Calu3 (cell line): ENCODE measurements at regions not wholly inside any gene's neighbourhood (a gene's known extent, or its start where the extent isn't known, plus 50 kb on each side); places are given as distances from the start of the nearest gene placed in this dataset.

Experiments used
- BruUV-seq: library from RNA; stranded (reverse); fragments of 400-500 nt; replicated peaks from 2 replicates; lab custom pipeline; 2021; lab: Mats Ljungman, UMichigan
- CTCF ChIA-PET: fragments of 300-600 bp; sonication (Branson Sonifier 250); formaldehyde crosslinking; loops from one replicate; lab custom pipeline; 2022; ENCODE audit warnings: antibody characterized with exemption; lab: Charles Lee
- DNase-seq: peaks from one replicate; pipeline ENCODE4 v3.0.0; 2022
- H3K27ac Mint-ChIP-seq: one replicate; pipeline ENCODE4 v1.8.0; 2022; ENCODE audit warnings: mixed read lengths; ENCODE audit not compliant: unreplicated experiment
- H3K27me3 Mint-ChIP-seq: one replicate; pipeline ENCODE4 v1.8.0; 2022; ENCODE audit warnings: mixed read lengths; ENCODE audit not compliant: unreplicated experiment
- H3K36me3 Mint-ChIP-seq: one replicate; pipeline ENCODE4 v1.8.0; 2022; ENCODE audit warnings: mild to moderate bottlenecking, moderate library complexity, mixed read lengths; ENCODE audit not compliant: insufficient read depth, unreplicated experiment
- H3K4me1 Mint-ChIP-seq: one replicate; pipeline ENCODE4 v1.8.0; 2022; ENCODE audit warnings: mild to moderate bottlenecking, low read depth, mixed read lengths; ENCODE audit not compliant: unreplicated experiment
- H3K4me3 Mint-ChIP-seq: one replicate; pipeline ENCODE4 v1.8.0; 2022; ENCODE audit warnings: mild to moderate bottlenecking, low read depth, moderate library complexity, mixed read lengths; ENCODE audit not compliant: unreplicated experiment
- H3K9me3 Mint-ChIP-seq: one replicate; pipeline ENCODE4 v1.8.0; 2022; ENCODE audit warnings: low read depth, mixed read lengths; ENCODE audit not compliant: unreplicated experiment
- intact Hi-C: fragments of 100-400 bp; cut with micrococcal nuclease; formaldehyde crosslinking; loops from one replicate; pipeline ENCODE4 v1.10.0; 2022; ENCODE audit not compliant: unreplicated experiment
- TF ChIP-seq, protein P1 (sequence below): fragments of 200-600 bp; IDR thresholded peaks from one replicate; pipeline ENCODE4 v1.8.0; 2022; ENCODE audit warnings: antibody characterized with exemption; ENCODE audit not compliant: unreplicated experiment

DNA sequence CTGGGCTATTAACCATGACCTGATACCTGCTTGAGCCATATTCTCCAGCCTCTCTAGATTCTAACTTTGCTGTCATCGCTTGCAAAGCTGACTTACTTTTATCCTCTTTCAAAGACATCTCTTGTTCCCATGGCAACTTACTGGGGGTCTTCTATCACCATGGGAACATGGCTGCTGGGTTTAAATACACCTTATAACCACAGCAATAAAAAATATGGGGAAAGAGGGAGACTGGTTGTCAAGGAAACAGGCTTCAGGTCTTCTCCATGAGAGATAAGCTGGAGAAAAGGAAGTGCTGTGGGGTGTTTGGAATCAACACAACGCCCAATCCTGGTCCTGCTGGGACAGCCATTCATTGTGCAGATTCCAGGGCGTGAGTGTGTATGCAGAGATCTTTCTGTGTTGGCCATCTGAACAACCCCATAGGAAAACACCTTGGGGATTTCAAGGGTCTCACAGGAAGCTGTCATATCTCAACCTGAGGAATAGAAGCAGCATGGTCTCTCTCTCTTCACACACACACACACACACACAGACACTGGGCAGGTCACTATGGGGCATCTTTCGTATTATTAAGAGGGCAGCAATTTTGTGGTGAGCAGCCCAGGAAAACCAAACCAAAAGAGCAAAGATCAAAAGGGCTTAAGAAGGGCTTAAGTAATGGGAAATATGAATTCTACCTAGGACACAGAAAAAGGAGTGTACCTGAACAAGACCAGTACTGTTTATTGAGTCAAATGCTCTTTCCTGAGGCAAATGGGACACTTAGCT is 344.7 kb upstream of the NCAM1 start:
- Mint-ChIP-seq H3K27me3 (no peaks in the 10 kb centered on the region), H3K4me3 (no peak overlapping the region), H3K9me3 (no peaks in the 10 kb centered on the region), H3K4me1 (peaks cover 53% of the 10 kb centered on the region), H3K36me3 (peaks cover 19% of the 10 kb centered on the region), H3K27ac (peak overlapping the region; percentile 46)
- intact Hi-C loops: no loop called here
- TF ChIP-seq, protein P1, sequence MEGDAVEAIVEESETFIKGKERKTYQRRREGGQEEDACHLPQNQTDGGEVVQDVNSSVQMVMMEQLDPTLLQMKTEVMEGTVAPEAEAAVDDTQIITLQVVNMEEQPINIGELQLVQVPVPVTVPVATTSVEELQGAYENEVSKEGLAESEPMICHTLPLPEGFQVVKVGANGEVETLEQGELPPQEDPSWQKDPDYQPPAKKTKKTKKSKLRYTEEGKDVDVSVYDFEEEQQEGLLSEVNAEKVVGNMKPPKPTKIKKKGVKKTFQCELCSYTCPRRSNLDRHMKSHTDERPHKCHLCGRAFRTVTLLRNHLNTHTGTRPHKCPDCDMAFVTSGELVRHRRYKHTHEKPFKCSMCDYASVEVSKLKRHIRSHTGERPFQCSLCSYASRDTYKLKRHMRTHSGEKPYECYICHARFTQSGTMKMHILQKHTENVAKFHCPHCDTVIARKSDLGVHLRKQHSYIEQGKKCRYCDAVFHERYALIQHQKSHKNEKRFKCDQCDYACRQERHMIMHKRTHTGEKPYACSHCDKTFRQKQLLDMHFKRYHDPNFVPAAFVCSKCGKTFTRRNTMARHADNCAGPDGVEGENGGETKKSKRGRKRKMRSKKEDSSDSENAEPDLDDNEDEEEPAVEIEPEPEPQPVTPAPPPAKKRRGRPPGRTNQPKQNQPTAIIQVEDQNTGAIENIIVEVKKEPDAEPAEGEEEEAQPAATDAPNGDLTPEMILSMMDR: no peak
- no TSS peak for BruUV-seq
- CTCF ChIA-PET: no interaction called here
- DNase-seq: no peak

DNA sequence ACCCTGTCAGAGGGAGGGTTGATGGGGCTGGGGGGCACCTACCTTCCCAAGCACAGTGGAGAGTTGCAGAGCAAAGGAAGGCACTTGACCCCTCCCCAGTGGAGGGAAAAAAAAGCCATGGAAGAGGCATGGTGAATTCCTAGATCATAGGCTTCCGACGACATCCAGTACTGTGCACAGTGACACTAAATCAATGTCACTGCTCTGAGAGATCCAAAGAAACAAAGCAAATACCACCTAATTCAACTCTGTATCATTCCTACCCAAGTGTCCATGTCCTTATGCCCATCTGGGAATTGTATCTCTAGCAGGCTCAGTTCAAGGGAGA is 344.2 kb upstream of the NCAM1 start:
- BruUV-seq: no TSS peak
- Mint-ChIP-seq H3K9me3 (no peaks in the 10 kb centered on the region), H3K27me3 (no peaks in the 10 kb centered on the region), H3K4me1 (peaks cover 47% of the 10 kb centered on the region), H3K4me3 (no peak overlapping the region), H3K27ac (peak overlapping the region; percentile 46), H3K36me3 (peaks cover 19% of the 10 kb centered on the region)
- DNase-seq: no peak
- CTCF ChIA-PET: no interaction called here
- intact Hi-C loops: no loop called here
- TF ChIP-seq, protein P1: no peak

DNA sequence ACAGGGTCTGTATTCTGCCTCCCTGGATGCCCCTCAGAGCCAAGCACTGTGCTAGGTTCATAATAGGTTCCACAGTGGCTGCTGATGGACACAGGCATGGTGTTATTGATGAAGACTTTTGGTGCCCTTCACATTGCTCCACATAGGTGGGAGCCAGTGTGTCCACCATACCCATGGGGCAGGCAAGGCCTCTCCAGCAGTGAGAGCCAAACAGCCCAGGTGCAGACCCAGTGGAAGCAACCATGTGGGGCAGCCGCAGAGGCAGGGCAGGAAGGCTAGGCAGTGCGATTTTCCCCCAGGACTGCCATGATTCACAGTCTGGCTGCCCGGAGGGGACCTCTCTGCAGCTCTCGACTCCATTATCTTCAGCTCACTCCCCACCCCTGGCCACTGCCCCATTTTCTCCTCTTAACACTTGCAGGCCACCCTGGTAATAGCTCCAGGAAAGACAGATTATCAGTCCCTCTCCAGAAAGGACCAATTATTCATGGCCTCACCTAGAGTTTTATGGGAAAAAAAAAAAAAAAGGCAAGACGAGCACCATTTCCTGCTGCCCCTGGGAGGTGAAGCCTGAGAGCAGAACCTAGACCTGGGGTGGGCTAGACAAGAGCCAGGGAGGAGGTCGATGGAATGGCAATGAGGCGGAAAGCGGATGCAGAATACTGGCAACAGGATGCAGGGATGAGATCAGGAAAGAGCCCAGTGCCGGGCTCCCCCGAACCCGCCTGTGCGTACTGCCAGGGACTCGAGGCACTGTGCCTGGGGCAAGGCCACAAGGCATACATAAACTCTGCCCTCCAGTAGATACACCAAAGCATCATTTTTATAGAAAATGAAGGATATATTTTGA is 343.0 kb upstream of the NCAM1 start:
- intact Hi-C loops: no loop called here
- Mint-ChIP-seq H3K27me3 (no peaks in the 10 kb centered on the region), H3K36me3 (peaks cover 17% of the 10 kb centered on the region), H3K4me3 (no peak overlapping the region), H3K27ac (no peak overlapping the region), H3K4me1 (peaks cover 42% of the 10 kb centered on the region), H3K9me3 (no peaks in the 10 kb centered on the region)
- CTCF ChIA-PET: interaction anchor here (0.7 kb wide), 2 partner anchors 77 to 178 kb away, joined by 5 read pairs; no protein-coding TSS in a partner anchor
- TF ChIP-seq, protein P1: no peak
- BruUV-seq: no TSS peak
- no peak for DNase-seq

DNA sequence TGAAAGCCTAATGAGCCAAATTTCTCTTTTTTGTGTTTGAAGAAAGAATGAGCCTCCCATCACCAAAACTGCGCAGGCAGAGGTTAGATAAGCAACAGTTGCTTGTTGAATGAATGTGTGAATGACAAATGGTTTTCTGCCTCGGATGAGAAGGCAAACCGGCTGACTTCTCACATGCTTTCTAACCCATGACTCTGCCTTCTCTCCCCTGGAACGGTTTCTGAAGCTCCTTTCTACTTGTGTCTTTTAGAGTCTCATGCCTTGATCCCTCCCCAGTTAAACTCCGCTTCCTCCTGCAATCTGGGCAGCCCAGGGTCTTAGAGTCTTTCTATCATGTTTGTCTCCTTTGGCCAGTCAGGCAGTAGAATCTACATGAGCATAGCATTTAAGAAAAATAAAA is 342.1 kb upstream of the NCAM1 start:
- H3K9me3 Mint-ChIP-seq: no peaks in the 10 kb centered on the region
- TF ChIP-seq, protein P1: no peak
- CTCF ChIA-PET: no interaction called here
- H3K4me1 Mint-ChIP-seq: peaks cover 37% of the 10 kb centered on the region
- H3K27ac Mint-ChIP-seq: no peak overlapping the region
- intact Hi-C loops: no loop called here
- no peak for DNase-seq
- H3K4me3 Mint-ChIP-seq: no peak overlapping the region
- no TSS peak for BruUV-seq
- H3K27me3 Mint-ChIP-seq: no peaks in the 10 kb centered on the region
- H3K36me3 Mint-ChIP-seq: peaks cover 12% of the 10 kb centered on the region
